HG03060 (cell line): ENCODE measurements at regions not wholly inside any gene's neighbourhood (a gene's known extent, or its start where the extent isn't known, plus 50 kb on each side); places are given as distances from the start of the nearest gene placed in this dataset.
"Not testable (repeated sequence)": the region's sequence is repeated elsewhere in the genome, so short reads cannot be mapped to it uniquely, and the experiment has no call there.

Experiments
- ATAC-seq: cut with Tn5 transposase; IDR thresholded peaks from one replicate; pipeline ENCODE4 v1.9.1; 2021; ENCODE audit warnings: low read depth, moderate number of reproducible peaks; ENCODE audit not compliant: unreplicated experiment

DNA sequence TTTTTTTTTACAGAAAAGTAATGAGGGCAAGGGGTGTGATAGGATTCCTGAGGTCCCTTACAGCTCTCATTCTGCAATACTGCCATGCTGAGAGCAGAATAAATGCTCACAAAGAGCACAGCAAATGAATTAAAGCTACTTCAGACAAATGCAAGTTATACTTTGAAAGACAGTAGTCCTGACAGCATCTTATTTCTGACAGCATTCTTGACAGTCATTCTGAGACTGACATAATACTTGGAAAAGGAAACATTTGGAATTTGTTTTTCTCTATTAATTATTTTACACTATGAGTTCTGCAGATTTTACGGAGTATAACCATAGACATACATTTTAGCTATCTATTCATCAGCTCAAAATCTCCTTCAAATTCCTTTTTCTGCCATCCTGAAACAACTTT is 935.2 kb upstream of the FAM98A start:
- ATAC-seq, result no peak

DNA sequence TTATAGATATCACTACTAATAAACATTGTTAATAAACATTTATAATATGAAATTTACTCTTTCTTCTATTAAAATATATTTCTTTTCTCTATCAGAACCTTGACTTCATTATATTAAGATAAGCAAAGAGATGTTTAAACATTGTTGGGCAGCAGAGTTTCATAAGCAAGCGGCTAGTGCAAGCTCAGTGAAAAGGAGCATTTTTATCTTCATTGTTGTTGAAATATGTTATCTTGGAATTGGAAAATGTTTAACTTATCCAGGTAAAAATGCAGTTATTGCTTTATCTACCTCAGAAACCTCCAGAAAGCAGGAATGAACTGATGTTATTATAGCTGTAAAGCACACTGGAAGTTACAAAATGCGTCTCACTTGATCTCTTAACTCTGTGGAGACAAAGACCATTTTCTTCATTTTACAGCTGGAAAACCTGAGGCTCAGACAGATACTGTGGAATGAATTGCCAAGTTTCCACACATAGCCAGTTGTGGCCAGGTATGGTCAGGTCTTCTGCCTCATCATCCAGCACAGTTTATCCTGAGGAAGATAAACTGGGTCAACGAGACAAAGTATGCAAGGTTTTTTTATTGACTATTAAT is 934.6 kb upstream of the FAM98A start:
- no peak for ATAC-seq

DNA sequence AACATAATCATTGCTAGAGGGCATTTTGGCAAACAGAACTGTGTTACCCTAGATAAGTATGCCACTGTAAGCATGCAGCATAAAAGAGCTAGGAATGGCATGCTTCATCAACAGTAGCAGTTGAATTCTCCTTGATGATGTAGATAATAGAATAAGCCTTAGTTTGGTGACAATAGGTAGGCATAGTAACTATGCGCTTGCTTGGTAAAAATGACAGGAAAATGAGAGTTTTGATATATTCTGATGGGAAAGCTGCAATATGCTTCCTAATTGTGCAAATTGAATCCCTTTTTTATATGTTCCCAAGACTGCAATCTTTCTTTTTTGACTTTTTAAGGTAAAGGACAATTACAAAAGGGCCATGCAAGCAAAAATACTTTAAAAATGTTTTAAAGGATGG is 930.9 kb upstream of the FAM98A start:
- ATAC-seq, result no peak

DNA sequence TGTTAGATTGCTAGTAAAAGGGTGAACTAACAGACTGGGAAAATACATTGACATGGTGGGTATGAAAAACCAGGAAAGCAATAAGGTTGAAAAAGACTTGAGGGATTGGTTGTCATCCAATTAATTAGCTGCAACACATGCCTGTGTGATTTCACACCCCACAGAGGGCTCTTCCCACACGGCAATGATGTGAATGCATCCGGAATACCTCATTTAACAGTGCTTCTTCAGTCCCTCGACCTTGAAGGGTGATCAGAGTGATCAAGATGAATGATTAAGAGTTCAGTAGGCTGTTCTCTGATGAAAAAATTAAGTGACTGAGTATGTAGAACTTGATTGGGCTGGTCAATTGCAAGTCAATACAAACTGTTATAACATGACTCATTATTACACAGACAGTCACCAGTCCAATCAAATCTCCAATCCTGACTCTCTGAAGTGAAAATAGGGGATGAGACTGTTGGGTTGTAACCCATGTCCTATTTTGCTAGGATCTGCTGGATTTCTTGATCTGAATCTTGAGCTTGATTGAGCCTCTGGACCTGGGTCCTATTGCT is 924.9 kb upstream of the FAM98A start:
- ATAC-seq, result no peak

DNA sequence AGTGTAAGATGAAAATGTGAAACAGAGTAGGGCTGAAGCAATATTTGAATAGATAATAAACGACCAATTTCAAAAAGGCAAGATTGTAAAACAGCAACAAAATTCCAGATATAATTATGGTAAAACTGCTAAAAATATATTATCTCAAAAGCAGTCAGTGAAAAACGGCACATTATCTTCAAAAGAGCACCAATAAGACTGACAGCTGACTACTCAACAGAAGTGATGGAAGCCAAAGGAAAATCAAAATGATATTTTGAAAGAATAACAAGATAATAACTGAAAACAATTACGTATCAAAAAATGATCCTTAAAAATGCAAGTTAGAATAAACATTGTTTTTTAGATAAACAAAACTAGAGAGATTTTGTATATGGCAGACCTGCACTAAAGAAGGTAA is 920.6 kb upstream of the FAM98A start:
- no peak for ATAC-seq

DNA sequence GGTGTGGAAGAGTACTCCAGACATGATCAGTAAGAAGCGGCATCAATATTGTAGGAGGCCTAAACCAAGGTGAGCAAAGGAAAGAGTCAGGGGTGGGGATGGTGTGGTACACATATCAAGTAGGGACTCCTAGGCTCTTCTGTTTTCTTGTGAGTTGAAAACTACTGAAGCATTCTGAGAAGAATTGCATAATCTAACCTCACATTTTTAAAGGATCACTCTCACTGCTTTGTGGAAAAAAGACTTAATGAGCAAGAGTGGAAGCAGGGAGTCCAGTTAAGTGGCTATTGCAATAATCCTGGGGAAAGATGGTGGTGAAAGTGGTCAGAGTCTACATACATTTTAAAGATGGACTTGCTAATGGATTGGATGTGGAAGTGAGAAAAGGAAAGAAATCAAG is 899.5 kb upstream of the FAM98A start:
- ATAC-seq, result no peak

DNA sequence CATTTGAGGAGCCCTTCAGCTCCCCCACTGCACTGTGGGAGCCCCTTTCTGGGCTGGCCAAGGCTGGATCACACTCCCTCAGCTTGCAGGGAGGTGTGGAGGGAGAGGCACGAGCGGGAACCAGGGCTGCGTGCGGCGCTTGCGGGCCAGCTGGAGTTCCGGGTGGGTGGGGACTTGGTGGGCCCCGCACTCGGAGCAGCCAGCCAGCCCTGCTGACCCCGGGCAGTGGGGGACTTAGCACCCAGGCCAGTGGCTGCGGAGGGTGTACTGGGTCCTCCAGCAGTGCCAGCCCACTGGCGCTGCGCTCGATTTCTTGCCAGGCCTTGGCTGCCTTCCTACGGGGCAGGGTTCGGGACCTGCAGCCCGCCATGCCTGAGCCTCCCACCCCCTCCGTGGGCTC is 895.1 kb upstream of the FAM98A start:
- not testable (repeated sequence) for ATAC-seq

DNA sequence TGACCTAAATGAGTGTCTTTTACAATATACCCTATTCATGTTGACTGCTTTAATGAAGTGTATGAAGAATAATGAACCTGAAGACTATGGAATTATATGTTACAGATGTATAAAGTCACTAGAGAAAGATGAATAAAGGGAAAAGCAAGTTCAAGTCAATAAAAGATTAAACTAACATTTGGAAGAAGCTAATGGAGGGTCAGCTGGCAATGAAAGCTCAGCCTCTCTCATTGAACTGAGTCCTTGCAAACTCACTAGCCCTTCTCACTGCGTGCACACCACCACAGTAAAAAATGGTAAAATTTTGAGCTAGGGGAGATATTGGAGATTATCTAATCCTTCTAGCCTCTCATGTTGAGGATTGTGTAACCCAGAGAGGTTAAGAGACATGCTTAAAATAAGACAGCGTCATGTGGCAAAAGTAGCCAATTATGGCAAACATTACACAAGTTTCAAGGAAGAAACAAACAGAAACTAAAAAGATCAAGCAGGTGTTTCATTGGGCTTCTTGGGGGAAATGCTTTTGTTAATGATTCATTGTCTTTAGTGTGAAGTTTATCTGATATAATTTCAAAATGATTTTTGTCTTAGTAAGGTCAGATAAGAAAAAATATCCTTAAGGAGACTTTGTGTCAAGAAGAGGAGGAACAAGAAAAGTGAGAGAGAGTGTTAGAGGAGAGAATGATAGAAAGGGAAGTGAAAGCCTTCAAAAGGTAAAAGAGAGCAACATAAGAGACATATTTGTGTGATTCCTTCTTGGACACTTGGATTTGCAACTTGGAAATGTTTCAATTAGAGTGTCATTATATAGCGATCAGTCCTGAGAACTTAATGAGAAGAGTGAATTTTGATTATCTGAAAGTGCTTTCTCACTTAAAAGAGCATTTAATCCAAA is 893.7 kb upstream of the FAM98A start:
- no peak for ATAC-seq

DNA sequence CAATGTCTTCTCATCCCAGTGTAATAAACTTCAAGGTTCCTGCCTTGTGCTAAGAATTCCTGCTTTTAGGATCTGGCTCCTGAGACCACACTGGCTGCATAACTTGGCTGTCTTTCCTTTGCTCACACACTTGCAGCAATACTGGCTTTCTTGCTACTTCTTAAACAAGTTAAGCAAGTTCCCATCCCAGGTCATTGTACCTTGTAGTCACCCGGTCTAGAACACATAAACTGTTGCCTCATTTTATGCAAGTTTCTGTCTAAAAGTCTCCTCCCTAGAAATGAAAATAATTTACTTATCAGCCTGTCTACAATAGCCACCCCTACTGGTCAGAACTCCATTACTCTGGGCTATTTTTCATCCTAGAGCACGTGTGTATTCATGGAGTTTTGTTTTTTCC is 887.9 kb upstream of the FAM98A start:
- no peak for ATAC-seq

DNA sequence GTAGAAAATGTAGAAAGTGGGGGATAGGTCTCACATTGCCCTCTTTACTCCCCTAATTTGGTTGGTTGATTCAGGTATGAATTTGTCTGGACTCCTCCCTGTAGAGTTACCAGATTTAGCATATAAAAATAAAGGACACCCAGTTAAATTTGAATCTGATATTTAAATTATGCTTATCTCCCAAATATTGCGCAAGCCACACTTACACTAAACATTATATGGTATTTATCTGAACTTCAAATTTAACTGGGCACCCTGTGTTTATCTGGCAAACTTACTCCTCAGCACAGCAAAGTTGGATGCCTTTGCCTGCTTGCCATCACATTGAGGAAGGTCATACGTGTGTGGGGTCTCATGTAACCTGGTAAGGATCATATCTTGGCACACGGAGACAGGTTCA is 882.4 kb upstream of the FAM98A start:
- ATAC-seq, result no peak

DNA sequence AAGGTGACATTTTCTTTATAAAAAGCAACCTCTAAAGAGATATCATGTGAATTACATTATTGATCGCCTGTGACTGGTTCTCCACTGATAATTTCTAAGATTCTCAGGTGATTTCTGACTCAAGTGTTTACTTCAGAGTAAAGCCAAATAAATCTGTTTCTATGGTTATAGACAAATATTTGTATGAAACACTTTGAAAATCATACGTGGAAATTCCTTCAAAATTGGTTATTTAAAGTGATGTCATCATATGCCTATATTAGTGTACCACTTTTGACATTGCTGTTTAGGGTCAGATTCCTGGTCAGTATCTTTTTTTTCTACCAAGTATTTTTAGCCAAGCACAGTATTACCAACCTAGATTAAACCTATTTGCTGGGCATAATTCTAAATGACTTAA is 881.3 kb upstream of the FAM98A start:
- no peak for ATAC-seq

DNA sequence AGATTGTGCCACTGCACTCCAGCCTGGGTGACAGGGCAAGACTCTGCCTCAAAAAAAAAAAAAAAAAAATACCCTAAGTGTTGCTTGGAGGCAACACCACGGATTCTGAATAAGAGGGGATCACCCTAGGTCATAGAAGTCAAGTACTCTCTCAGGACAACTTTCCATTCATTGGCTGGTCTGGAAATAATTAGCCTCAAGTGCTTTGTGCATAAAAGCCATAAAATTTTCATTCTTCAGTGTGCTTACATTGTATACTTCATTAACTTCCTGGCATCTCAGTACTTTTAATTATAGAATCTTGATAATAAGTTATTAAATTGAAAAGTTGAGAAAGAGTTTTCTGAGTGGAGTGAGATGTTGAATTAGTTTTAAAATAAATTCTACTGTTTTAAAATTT is 876.1 kb upstream of the FAM98A start:
- ATAC-seq, result no peak

DNA sequence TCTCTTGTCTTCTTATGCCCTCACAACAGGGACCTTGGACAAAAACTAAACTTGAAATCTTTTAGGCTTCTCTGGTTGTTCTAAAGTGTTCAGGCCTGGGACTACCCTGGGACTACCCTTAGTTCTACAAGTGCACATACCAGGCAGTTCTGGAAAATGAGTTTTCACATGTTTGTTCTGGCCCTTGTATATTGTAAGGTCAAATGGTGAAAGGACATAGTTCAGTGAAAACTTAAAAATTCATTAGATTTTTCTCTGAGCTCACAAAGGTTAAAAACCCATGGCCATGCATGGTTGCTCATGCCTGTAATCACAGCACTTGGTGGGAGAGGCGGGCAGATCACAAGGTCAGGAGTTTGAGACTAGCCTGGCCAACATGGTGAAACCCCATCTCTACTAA is 875.5 kb upstream of the FAM98A start:
- ATAC-seq, result no peak

DNA sequence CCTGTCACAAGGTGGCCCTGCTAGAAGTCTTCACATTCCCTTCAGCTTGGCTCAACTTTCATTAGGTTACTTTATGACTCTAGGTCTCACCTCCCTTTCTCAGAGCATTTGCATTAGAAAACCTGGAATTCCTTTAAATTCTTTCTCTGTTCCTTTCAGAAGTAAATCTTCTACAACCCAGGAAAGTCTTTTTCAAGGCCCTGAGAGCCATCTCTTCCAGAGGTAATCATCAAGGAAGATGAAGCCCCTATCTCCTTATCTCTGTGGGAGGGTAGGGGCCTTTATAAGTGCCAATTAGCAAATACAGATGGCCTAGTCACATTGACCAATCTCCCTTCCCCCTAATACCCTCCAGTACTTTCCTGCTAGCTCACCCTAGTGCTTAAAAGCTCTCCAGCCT is 848.0 kb upstream of the FAM98A start:
- ATAC-seq, result no peak

DNA sequence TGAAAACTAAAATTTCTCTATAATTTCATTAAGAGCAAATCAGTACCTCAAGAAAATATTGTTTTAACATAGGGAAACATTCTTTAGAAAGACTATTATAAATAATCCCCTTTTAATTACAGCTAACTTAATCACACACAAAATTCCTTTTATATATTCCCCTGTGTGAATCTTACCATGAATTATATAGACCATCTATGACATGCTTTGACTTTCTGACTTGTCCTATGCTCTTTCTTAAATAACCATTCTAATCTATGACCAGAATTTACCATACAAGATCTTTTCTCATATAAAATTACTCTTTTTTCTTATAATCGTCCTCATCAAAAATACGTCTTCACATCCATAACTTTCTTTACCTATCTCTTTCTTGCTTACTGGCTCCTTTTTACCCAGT is 824.2 kb upstream of the FAM98A start:
- ATAC-seq, result no peak

DNA sequence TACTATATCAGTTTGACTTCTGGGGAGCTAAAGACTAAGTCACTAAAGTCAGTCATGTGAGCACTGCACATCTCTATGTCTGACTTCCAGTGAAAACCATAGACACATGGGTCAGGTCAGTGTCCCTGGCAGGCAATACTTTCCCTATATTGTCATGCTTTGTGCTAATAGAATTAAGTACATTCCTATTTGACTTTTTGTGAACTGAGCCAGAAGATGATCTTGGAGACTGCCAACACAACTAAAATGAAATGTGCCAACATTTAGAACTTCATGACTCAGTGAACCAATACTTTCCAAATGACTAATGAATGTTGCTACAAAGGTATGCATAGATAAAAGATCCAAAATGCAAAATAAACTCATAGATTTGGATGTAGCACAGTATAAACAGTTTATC is 820.8 kb upstream of the FAM98A start:
- ATAC-seq, result no peak

DNA sequence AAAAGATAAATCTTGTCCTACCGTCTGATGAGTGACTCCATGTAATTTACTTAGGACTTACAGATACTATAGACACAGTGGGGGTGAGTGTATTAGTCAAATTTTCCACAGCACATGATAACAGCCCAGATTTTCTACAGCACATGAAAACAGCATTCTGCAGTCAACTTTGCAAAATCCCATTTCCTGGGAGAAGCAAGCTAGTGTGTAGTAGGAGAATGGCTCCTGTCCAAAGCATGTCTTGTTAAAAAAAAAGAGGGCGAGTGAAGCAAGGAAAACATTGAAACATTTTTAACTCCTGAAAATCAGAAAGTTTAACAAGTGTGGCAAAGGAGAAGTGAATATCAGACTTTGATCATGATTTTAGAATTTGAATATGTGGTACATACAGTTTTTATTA is 817.8 kb upstream of the FAM98A start:
- ATAC-seq, result no peak

DNA sequence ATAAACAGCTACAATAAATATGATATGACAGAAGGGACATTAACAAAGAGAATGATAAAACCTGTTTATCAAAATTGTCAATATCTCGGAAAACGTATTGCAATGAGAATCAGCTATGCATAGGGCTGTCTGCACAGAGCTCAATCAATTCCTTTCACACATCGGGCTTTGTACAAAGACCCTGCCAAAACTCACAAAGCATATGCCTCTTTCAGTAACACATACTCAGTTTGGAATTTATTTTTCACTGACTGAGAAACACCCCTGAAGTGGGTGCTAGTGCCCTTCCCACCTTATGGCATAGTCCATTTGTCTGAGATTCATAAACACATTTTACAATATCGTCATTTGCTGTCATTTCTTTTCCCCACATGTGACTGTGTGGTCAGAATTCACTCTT is 815.8 kb upstream of the FAM98A start:
- no peak for ATAC-seq

DNA sequence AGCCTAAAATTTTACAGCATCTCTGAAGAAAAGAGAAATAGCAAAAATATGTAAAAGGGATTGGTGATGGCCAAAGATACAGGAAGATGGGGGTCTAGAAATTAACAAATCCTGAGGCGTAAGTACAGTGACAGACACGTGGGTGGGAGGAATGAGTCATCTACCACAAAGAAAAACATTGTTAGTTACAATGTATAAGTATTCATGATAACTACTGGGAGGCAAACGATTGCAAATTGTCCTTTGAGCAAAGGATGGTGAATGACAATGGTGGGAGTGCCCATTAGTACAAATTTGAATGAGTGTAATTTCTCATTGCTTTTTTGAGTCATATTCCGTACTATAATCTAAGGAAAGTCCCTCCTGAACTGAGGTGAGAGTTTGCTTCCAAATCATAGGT is 809.0 kb upstream of the FAM98A start:
- ATAC-seq, result no peak

DNA sequence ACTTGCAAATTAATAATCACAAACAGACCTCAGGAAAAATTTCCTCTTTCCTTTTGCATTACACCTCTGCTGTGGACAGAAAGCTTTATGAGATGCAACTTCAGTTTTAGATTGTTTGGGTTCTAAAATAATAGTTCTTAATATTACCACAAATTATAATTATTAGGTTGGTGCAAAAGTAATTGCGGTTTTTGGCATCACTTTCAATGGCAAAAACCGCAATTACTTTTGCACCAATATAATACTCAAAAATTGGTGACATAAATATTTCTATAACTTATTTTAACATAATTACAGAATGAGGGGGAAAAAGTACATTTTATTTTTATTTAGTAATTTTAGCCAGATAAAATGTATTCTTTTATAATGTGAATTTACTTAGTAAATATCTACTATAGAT is 804.4 kb upstream of the FAM98A start:
- no peak for ATAC-seq

DNA sequence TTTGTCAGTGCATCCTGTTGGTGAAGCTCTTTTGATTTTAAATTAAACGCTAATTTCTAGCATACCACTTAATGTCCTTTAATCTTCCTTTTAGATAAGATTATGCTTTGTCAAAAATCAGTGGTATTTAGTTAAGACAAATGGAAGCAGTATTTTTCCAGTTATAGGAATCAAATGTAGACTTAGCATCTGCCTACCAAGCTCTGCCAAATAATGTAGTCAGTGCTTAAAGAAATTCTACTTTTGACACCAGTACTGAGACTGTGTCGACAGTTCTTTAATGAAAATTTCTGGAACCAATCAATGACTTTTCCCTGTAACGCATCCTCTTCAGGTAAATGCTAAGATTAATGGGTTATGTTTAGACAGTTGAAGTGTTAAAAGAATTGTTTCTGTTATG is 803.3 kb upstream of the FAM98A start:
- ATAC-seq, result no peak

DNA sequence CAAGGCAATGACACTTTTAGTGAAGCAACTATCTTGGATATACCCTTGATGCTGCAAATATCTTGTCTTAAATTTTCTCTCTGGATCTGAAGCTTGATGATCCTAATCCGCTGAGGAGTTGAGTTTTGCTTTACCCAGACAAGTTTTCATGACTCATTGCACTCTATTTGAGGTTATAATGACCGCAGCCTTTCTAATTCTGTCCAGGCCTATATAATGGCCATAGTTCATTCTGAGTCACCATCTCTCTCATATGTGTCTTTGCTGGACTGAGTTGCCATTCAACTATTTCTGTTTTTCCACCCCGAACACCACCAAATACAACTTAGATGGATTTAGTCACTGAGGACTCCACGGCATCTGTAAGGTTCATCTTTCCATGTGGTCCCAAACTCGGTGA is 802.1 kb upstream of the FAM98A start:
- ATAC-seq, result peak; percentile 55
